Type B pancreatic cell (in vitro differentiated cells): ENCODE measurements at regions not wholly inside any gene's neighbourhood (a gene's known extent, or its start where the extent isn't known, plus 50 kb on each side); places are given as distances from the start of the nearest gene placed in this dataset.

ENCODE experiments used
- DNase-seq: peaks from one replicate; pipeline ENCODE4 v3.0.0; 2021; ENCODE audit warnings: mixed read lengths; ENCODE audit not compliant: unreplicated experiment; ENCODE audit errors: extremely low spot score
- H3K27ac Mint-ChIP-seq: 2 replicates; pipeline ENCODE4 v1.8.0; 2021; ENCODE audit warnings: mild to moderate bottlenecking, mixed read lengths
- H3K27me3 Mint-ChIP-seq: 2 replicates; pipeline ENCODE4 v1.8.0; 2021; ENCODE audit warnings: mixed read lengths
- H3K36me3 Mint-ChIP-seq: 2 replicates; pipeline ENCODE4 v1.8.0; 2021; ENCODE audit warnings: mixed read lengths
- H3K4me1 Mint-ChIP-seq: one replicate; pipeline ENCODE4 v1.8.0; 2021; ENCODE audit warnings: mixed read lengths; ENCODE audit not compliant: unreplicated experiment
- H3K4me3 Mint-ChIP-seq: 2 replicates; pipeline ENCODE4 v1.8.0; 2021; ENCODE audit warnings: mild to moderate bottlenecking, mixed read lengths
- H3K9me3 Mint-ChIP-seq: 2 replicates; pipeline ENCODE4 v1.8.0; 2021; ENCODE audit warnings: mixed read lengths
- CTCF ChIP-seq: fragments of 200-600 bp; sonication (generic); conservative IDR thresholded peaks from 2 replicates; pipeline ENCODE4 v1.5.0; 2021; ENCODE audit warnings: antibody characterized with exemption, mild to moderate bottlenecking

DNA sequence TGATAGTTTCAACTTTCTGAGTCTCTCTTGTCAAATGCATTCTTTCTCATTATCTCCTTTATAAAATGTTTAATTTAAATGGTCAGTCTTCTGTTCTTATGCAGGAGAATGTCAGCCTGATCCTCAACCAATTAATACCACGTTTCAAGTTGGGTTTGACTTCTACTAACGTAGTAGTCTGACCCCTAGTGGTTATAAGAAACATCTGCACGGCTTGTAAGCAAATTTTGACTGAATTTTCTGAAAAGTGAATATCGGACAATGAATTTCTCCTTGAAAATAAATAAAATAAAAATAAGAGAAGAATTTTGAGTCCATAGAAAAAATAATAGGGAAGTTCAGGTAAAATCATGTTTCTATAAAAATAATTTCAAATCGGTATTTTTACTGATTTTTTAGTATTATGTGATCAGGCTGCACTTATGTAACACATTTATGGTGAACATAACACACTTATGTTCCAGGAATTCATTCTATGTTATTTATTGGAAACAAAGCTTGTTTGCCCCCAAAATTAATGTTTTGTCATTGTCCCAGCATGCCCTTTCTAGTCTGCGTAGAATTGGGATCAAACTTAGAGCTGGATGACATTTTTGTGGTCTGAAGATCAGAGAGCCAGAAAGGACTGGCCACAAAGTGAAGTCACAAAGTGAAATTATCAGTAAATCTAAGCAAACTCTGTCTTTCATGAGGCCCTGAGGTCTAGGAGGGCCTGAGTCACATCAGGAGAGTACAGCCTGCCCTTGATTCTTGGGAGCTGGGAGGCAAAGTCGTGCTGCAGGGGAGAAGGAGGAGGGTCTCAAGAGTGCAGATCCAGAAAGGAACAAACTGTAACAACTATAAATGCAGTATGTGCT is 101.2 kb upstream of the STXBP6 start:
- Mint-ChIP-seq H3K4me1 (no peaks in the 10 kb centered on the region), H3K9me3 (no peaks in the 10 kb centered on the region), H3K4me3 (no peak overlapping the region), H3K27ac (no peak overlapping the region), H3K27me3 (peaks cover 5% of the 10 kb centered on the region), H3K36me3 (no peaks in the 10 kb centered on the region)
- peak; percentile 93 for TF ChIP-seq CTCF
- DNase-seq, result no peak

GRCh38 chr14:25150401-25150800 is 100.5 kb upstream of the STXBP6 start:
- Mint-ChIP-seq H3K4me3 (no peak overlapping the region), H3K4me1 (no peaks in the 10 kb centered on the region), H3K27ac (no peak overlapping the region), H3K27me3 (peaks cover 5% of the 10 kb centered on the region), H3K36me3 (no peaks in the 10 kb centered on the region), H3K9me3 (no peaks in the 10 kb centered on the region)
- DNase-seq, result no peak
- no peak for TF ChIP-seq CTCF

DNA sequence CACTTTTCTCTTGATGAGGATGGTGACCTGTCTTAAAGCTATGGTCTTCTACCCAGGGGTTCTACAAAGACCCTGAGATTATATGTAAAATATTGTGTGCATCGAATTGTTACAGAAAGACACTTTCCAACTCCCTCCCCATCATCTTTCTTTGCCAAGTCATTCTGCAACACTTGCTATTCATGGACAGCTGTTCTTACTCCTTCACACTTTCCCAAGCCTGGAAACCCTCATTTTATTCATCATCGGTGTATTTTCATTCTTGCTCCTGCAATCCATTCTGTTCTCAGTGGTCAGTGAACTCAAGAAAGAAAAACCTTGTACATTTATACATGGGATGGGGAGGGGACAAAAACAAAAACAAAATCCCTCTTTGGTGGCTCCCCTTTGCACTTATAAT is 90.5 kb upstream of the STXBP6 start:
- no peaks in the 10 kb centered on the region for H3K27me3 Mint-ChIP-seq
- no peak for TF ChIP-seq CTCF
- H3K27ac Mint-ChIP-seq, result no peak overlapping the region
- no peaks in the 10 kb centered on the region for H3K4me1 Mint-ChIP-seq
- DNase-seq, result no peak
- H3K4me3 Mint-ChIP-seq, result no peak overlapping the region
- peaks cover 4% of the 10 kb centered on the region for H3K9me3 Mint-ChIP-seq
- no peaks in the 10 kb centered on the region for H3K36me3 Mint-ChIP-seq

- DNase-seq, result no peak
- Mint-ChIP-seq H3K4me1 (peaks cover 3% of the 10 kb centered on the region), H3K9me3 (peaks cover 4% of the 10 kb centered on the region), H3K27ac (no peak overlapping the region), H3K36me3 (no peaks in the 10 kb centered on the region), H3K27me3 (peaks cover 11% of the 10 kb centered on the region), H3K4me3 (no peak overlapping the region)
- no peak for TF ChIP-seq CTCF
Measured at GRCh38 chr14:25136811-25137210, 86.9 kb upstream of the STXBP6 start.

DNA sequence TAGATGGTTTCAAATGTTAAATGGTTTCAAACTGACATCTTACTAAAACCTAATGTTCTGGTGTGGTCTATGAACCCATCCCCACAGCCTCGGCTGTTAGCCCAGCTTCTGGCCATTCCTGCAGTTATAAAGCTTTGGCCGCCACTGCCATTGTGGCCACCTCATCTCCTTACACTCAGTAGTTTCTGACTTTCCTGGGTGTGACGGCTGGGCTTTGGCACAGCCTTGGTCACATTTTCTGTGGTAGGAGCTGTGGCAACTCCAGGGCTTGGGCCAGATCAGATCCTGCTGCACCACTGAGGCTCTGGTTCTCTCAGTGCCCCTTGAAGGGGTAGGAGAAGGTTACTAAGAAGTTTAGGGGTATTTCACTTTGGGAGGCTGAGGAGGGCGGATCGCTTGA is 84.2 kb upstream of the STXBP6 start:
- H3K36me3 Mint-ChIP-seq, result no peaks in the 10 kb centered on the region
- H3K27me3 Mint-ChIP-seq, result peaks cover 17% of the 10 kb centered on the region
- TF ChIP-seq CTCF, result no peak
- no peak overlapping the region for H3K4me3 Mint-ChIP-seq
- no peak overlapping the region for H3K27ac Mint-ChIP-seq
- H3K9me3 Mint-ChIP-seq, result peaks cover 4% of the 10 kb centered on the region
- no peak for DNase-seq
- peaks cover 3% of the 10 kb centered on the region for H3K4me1 Mint-ChIP-seq
